ENCODE measurements at regions not wholly inside any gene's neighbourhood (a gene's known extent, or its start where the extent isn't known, plus 50 kb on each side); places are given as distances from the start of the nearest gene placed in this dataset.

DNA sequence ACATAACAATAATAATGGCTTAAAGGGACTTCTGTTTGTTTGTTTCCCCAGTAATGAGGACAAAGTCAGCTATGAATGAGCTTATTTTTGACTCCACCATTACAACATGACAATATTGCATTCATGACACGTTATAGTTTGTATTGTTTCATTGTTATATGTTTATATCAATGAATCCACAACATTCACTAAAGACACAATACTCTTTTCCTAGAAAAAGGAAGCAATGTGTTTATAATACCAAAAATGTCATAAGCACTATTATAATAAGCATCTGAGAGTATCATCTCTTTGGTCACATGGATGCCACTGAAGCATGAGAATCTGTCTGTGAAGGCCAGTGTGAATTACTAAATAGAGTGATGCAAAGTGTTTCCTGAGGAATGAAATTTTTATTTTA, 1026.9 kb upstream of the C9orf72 start:
- TF ChIP-seq POLR2AphosphoS5 (IDR thresholded peaks at IDR 0.05), result no peak
- TF ChIP-seq, protein P1, sequence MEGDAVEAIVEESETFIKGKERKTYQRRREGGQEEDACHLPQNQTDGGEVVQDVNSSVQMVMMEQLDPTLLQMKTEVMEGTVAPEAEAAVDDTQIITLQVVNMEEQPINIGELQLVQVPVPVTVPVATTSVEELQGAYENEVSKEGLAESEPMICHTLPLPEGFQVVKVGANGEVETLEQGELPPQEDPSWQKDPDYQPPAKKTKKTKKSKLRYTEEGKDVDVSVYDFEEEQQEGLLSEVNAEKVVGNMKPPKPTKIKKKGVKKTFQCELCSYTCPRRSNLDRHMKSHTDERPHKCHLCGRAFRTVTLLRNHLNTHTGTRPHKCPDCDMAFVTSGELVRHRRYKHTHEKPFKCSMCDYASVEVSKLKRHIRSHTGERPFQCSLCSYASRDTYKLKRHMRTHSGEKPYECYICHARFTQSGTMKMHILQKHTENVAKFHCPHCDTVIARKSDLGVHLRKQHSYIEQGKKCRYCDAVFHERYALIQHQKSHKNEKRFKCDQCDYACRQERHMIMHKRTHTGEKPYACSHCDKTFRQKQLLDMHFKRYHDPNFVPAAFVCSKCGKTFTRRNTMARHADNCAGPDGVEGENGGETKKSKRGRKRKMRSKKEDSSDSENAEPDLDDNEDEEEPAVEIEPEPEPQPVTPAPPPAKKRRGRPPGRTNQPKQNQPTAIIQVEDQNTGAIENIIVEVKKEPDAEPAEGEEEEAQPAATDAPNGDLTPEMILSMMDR (IDR thresholded peaks at IDR 0.05), result no peak
- no peak for TF ChIP-seq POLR2A (IDR thresholded peaks at IDR 0.05)

Data from sigmoid colon (tissue), 4 donors.